T-helper 1 cell treated with Interleukin-12 subunit alpha and Interleukin-12 subunit beta and Interleukin-4 antibody, amounts not matched to agents 30 μg/mL and 1 μg/mL, for 36 hours (primary cell): ENCODE measurements at regions not wholly inside any gene's neighbourhood (a gene's known extent, or its start where the extent isn't known, plus 50 kb on each side); places are given as distances from the start of the nearest gene placed in this dataset.
A peak's percentile ranks its signal among the peaks of the same experiment; 100 is the strongest.

ENCODE experiments used
- H3K27ac Mint-ChIP-seq: one replicate; pipeline ENCODE4 v1.8.0; 2021; ENCODE audit warnings: mild to moderate bottlenecking, mixed read lengths
- H3K27me3 Mint-ChIP-seq: one replicate; pipeline ENCODE4 v1.8.0; 2021; ENCODE audit warnings: low read depth, mixed read lengths
- H3K36me3 Mint-ChIP-seq: one replicate; pipeline ENCODE4 v1.8.0; 2021; ENCODE audit warnings: low read depth, mixed read lengths
- H3K4me1 Mint-ChIP-seq: one replicate; pipeline ENCODE4 v1.8.0; 2021; ENCODE audit warnings: low read depth, mixed read lengths
- H3K4me3 Mint-ChIP-seq: one replicate; pipeline ENCODE4 v1.8.0; 2021; ENCODE audit warnings: mild to moderate bottlenecking, moderate library complexity, mixed read lengths
- H3K9me3 Mint-ChIP-seq: one replicate; pipeline ENCODE4 v1.8.0; 2021; ENCODE audit warnings: mixed read lengths

- peaks cover 4% of the 10 kb centered on the region for H3K27me3 Mint-ChIP-seq
- no peaks in the 10 kb centered on the region for H3K36me3 Mint-ChIP-seq
- H3K9me3 Mint-ChIP-seq: no peaks in the 10 kb centered on the region
- H3K27ac Mint-ChIP-seq: no peak overlapping the region
- H3K4me3 Mint-ChIP-seq: no peak overlapping the region
- no peaks in the 10 kb centered on the region for H3K4me1 Mint-ChIP-seq
These were observed 80.5 kb downstream of the FASTKD2 start for GRCh38 chr2:206845877-206846276.

GRCh38 chr2:206846331-206846730 lies 80.9 kb downstream of the FASTKD2 start:
- H3K4me1 Mint-ChIP-seq: no peaks in the 10 kb centered on the region
- H3K27me3 Mint-ChIP-seq: no peaks in the 10 kb centered on the region
- no peak overlapping the region for H3K27ac Mint-ChIP-seq
- no peak overlapping the region for H3K4me3 Mint-ChIP-seq
- H3K36me3 Mint-ChIP-seq: no peaks in the 10 kb centered on the region
- no peaks in the 10 kb centered on the region for H3K9me3 Mint-ChIP-seq

- H3K27ac Mint-ChIP-seq: no peak overlapping the region
- H3K9me3 Mint-ChIP-seq: no peaks in the 10 kb centered on the region
- H3K4me1 Mint-ChIP-seq: no peaks in the 10 kb centered on the region
- H3K36me3 Mint-ChIP-seq: no peaks in the 10 kb centered on the region
- H3K27me3 Mint-ChIP-seq: no peaks in the 10 kb centered on the region
- H3K4me3 Mint-ChIP-seq: no peak overlapping the region
These were observed 81.8 kb downstream of the FASTKD2 start for GRCh38 chr2:206846981-206847834.

GRCh38 chr2:206850369-206850768 lies 85.0 kb downstream of the FASTKD2 start:
- Mint-ChIP-seq H3K9me3 (no peaks in the 10 kb centered on the region), H3K27ac (no peak overlapping the region), H3K4me3 (no peak overlapping the region), H3K27me3 (no peaks in the 10 kb centered on the region), H3K36me3 (no peaks in the 10 kb centered on the region), H3K4me1 (no peaks in the 10 kb centered on the region)

- no peaks in the 10 kb centered on the region for H3K27me3 Mint-ChIP-seq
- H3K4me3 Mint-ChIP-seq: no peak overlapping the region
- H3K36me3 Mint-ChIP-seq: no peaks in the 10 kb centered on the region
- H3K9me3 Mint-ChIP-seq: no peaks in the 10 kb centered on the region
- H3K4me1 Mint-ChIP-seq: no peaks in the 10 kb centered on the region
- H3K27ac Mint-ChIP-seq: no peak overlapping the region
These were observed 86.1 kb downstream of the FASTKD2 start for GRCh38 chr2:206851521-206851920.

- H3K4me3 Mint-ChIP-seq: no peak overlapping the region
- H3K27ac Mint-ChIP-seq: no peak overlapping the region
- H3K36me3 Mint-ChIP-seq: no peaks in the 10 kb centered on the region
- H3K9me3 Mint-ChIP-seq: no peaks in the 10 kb centered on the region
- peaks cover 9% of the 10 kb centered on the region for H3K4me1 Mint-ChIP-seq
- H3K27me3 Mint-ChIP-seq: no peaks in the 10 kb centered on the region
These were observed 85.4 kb upstream of the CPO start for GRCh38 chr2:206853915-206854314.

GRCh38 chr2:206855585-206856433 lies 83.5 kb upstream of the CPO start:
- Mint-ChIP-seq H3K27me3 (no peaks in the 10 kb centered on the region), H3K9me3 (no peaks in the 10 kb centered on the region), H3K27ac (no peak overlapping the region), H3K4me3 (no peak overlapping the region), H3K36me3 (peaks cover 2% of the 10 kb centered on the region), H3K4me1 (peaks cover 21% of the 10 kb centered on the region)

- H3K36me3 Mint-ChIP-seq: peaks cover 2% of the 10 kb centered on the region
- no peaks in the 10 kb centered on the region for H3K27me3 Mint-ChIP-seq
- no peak overlapping the region for H3K4me3 Mint-ChIP-seq
- peaks cover 21% of the 10 kb centered on the region for H3K4me1 Mint-ChIP-seq
- no peak overlapping the region for H3K27ac Mint-ChIP-seq
- H3K9me3 Mint-ChIP-seq: no peaks in the 10 kb centered on the region
These were observed 82.8 kb upstream of the CPO start for GRCh38 chr2:206856513-206856912.

- Mint-ChIP-seq H3K36me3 (peaks cover 2% of the 10 kb centered on the region), H3K9me3 (no peaks in the 10 kb centered on the region), H3K4me1 (peaks cover 21% of the 10 kb centered on the region), H3K4me3 (peak overlapping the region; percentile 47), H3K27me3 (peaks cover 3% of the 10 kb centered on the region), H3K27ac (peak overlapping the region; percentile 91)
These were observed 80.5 kb upstream of the CPO start for GRCh38 chr2:206858687-206859329.

GRCh38 chr2:206859330-206859739 lies 80.0 kb upstream of the CPO start:
- Mint-ChIP-seq H3K27ac (peak overlapping the region; percentile 91), H3K9me3 (no peaks in the 10 kb centered on the region), H3K27me3 (peaks cover 3% of the 10 kb centered on the region), H3K4me3 (peak overlapping the region; percentile 47), H3K36me3 (peaks cover 2% of the 10 kb centered on the region), H3K4me1 (peaks cover 21% of the 10 kb centered on the region)

- peaks cover 2% of the 10 kb centered on the region for H3K36me3 Mint-ChIP-seq
- peaks cover 15% of the 10 kb centered on the region for H3K27me3 Mint-ChIP-seq
- H3K4me1 Mint-ChIP-seq: peaks cover 18% of the 10 kb centered on the region
- no peak overlapping the region for H3K27ac Mint-ChIP-seq
- no peak overlapping the region for H3K4me3 Mint-ChIP-seq
- H3K9me3 Mint-ChIP-seq: no peaks in the 10 kb centered on the region
These were observed 76.1 kb upstream of the CPO start for GRCh38 chr2:206863196-206863595.

GRCh38 chr2:206863716-206864115 lies 75.6 kb upstream of the CPO start:
- peaks cover 14% of the 10 kb centered on the region for H3K4me1 Mint-ChIP-seq
- no peak overlapping the region for H3K27ac Mint-ChIP-seq
- H3K36me3 Mint-ChIP-seq: peaks cover 2% of the 10 kb centered on the region
- no peaks in the 10 kb centered on the region for H3K9me3 Mint-ChIP-seq
- no peak overlapping the region for H3K4me3 Mint-ChIP-seq
- H3K27me3 Mint-ChIP-seq: peaks cover 15% of the 10 kb centered on the region

- Mint-ChIP-seq H3K4me3 (no peak overlapping the region), H3K4me1 (no peaks in the 10 kb centered on the region), H3K9me3 (no peaks in the 10 kb centered on the region), H3K27me3 (peaks cover 15% of the 10 kb centered on the region), H3K27ac (no peak overlapping the region), H3K36me3 (no peaks in the 10 kb centered on the region)
These were observed 72.3 kb upstream of the CPO start for GRCh38 chr2:206867006-206867405.

GRCh38 chr2:206869824-206870495 lies 69.4 kb upstream of the CPO start:
- H3K4me1 Mint-ChIP-seq: no peaks in the 10 kb centered on the region
- H3K27ac Mint-ChIP-seq: no peak overlapping the region
- no peaks in the 10 kb centered on the region for H3K36me3 Mint-ChIP-seq
- peaks cover 2% of the 10 kb centered on the region for H3K9me3 Mint-ChIP-seq
- peaks cover 15% of the 10 kb centered on the region for H3K27me3 Mint-ChIP-seq
- H3K4me3 Mint-ChIP-seq: no peak overlapping the region
